H1 (cell line): ENCODE measurements at regions not wholly inside any gene's neighbourhood (a gene's known extent, or its start where the extent isn't known, plus 50 kb on each side); places are given as distances from the start of the nearest gene placed in this dataset.

Experiments
- CTCF ChIA-PET: fragments of 300-600 bp; sonication (Branson Sonifier 250); formaldehyde crosslinking; loops from one replicate; lab custom pipeline; 2021; ENCODE audit not compliant: partially characterized antibody; lab: Charles Lee
- POLR2A ChIA-PET: fragments of 300-600 bp; sonication (Branson Sonifier 250); formaldehyde crosslinking; loops from one replicate; lab custom pipeline; 2021; ENCODE audit warnings: inconsistent platforms; ENCODE audit not compliant: partially characterized antibody; lab: Charles Lee
- DNase-seq, 2 experiments: peaks; one replicate each; pipeline versions ENCODE4 v3.0.0 to v3.0.0-alpha.2; 2010 to 2022; ENCODE audit warnings: low spot score in 2 of 2, low read depth in 1 of 2, mixed read lengths in 1 of 2
- FAIRE-seq: peaks from 2 replicates; lab custom pipeline; 2011; peaks lifted over from hg19 to GRCh38; lab: Jason Lieb, UNC
- H2AFZ ChIP-seq: 2 replicates; pipeline ENCODE4 v1.8.1; 2012; ENCODE audit warnings: low read length, inconsistent platforms
- H2AK5ac ChIP-seq: 2 replicates; pipeline ENCODE4 v1.6.1; 2013; ENCODE audit warnings: low read depth, low read length
- H2BK120ac ChIP-seq: replicated peaks from 2 replicates; pipeline ENCODE3; 2013; ENCODE audit warnings: low read depth, low read length, inconsistent platforms
- H2BK12ac ChIP-seq: 2 replicates; pipeline ENCODE4 v1.6.1; 2013; ENCODE audit warnings: low read depth, low read length
- H2BK15ac ChIP-seq: 2 replicates; pipeline ENCODE4 v1.6.1; 2013; ENCODE audit warnings: low read length
- H2BK20ac ChIP-seq: 2 replicates; pipeline ENCODE4 v1.6.1; 2013; ENCODE audit warnings: low read length
- H2BK5ac ChIP-seq: 2 replicates; pipeline ENCODE4 v1.6.1; 2013; ENCODE audit warnings: low read depth, low read length
- H3K14ac ChIP-seq: 2 replicates; pipeline ENCODE4 v1.6.1; 2013; ENCODE audit warnings: inconsistent platforms; ENCODE audit not compliant: insufficient read length
- H3K18ac ChIP-seq: 2 replicates; pipeline ENCODE4 v1.6.1; 2013; ENCODE audit warnings: low read length; ENCODE audit errors: extremely low read depth
- H3K23ac ChIP-seq: 2 replicates; pipeline ENCODE4 v1.6.1; 2013; ENCODE audit warnings: inconsistent platforms; ENCODE audit not compliant: insufficient read length
- H3K23me2 ChIP-seq: 2 replicates; pipeline ENCODE4 v1.6.1; 2013; ENCODE audit warnings: low read depth, low read length
- H3K27ac ChIP-seq: 2 replicates; pipeline ENCODE4 v1.6.1; 2011; ENCODE audit warnings: low read depth, low read length, inconsistent platforms
- H3K27me3 ChIP-seq, 4 experiments: replicated peaks in 1 of 4; 1 replicate in 1 of 4; 2 replicates in 3 of 4; pipeline versions ENCODE4 v1.6.1 to v1.8.1; 2011 to 2013; ENCODE audit warnings: low read length in 3 of 4, mild to moderate bottlenecking in 3 of 4, inconsistent platforms in 2 of 4, mixed read lengths in 2 of 4, moderate library complexity in 1 of 4; ENCODE audit not compliant: control insufficient read depth in 3 of 4, insufficient read depth in 3 of 4; ENCODE audit errors: extremely low read depth in 1 of 4
- H3K36me3 ChIP-seq, 4 experiments: 2 replicates each; pipeline versions ENCODE4 v1.6.1 to v1.8.1; 2011 to 2013; ENCODE audit warnings: mild to moderate bottlenecking in 4 of 4, low read length in 3 of 4, moderate library complexity in 2 of 4, control low read depth in 1 of 4, inconsistent platforms in 1 of 4; ENCODE audit not compliant: insufficient read depth in 4 of 4, control insufficient read depth in 2 of 4
- H3K4ac ChIP-seq: replicated peaks from 2 replicates; pipeline ENCODE3; 2013; ENCODE audit warnings: low read length, low read depth, mixed read lengths, inconsistent platforms; ENCODE audit not compliant: insufficient read length
- H3K4me1 ChIP-seq, 4 experiments: replicated peaks in 1 of 4; 1 replicate in 1 of 4; 2 replicates in 3 of 4; pipeline versions ENCODE4 v1.6.1 to v1.8.1; 2011 to 2013; ENCODE audit warnings: low read length in 3 of 4, inconsistent platforms in 2 of 4, mixed read lengths in 1 of 4; ENCODE audit not compliant: insufficient read depth in 4 of 4, control insufficient read depth in 3 of 4
- H3K4me2 ChIP-seq, 2 experiments: 2 replicates each; pipeline versions ENCODE4 v1.6.1 to v1.8.1; 2011 to 2013; ENCODE audit warnings: low read depth in 2 of 2, low read length in 2 of 2, control low read depth in 1 of 2, inconsistent platforms in 1 of 2, mild to moderate bottlenecking in 1 of 2; ENCODE audit not compliant: insufficient read depth in 1 of 2
- H3K4me3 ChIP-seq, 4 experiments: fragments of 200-600, 300-600 bp in 1 of 4; sonication (generic), shearing (Covaris generic), sonication (Bioruptor Twin) in 1 of 4; 2 replicates each; pipeline versions ENCODE4 v1.5.1 to v1.8.1; 2011 to 2016; ENCODE audit warnings: low read length in 4 of 4, low read depth in 3 of 4, control low read depth in 2 of 4, inconsistent platforms in 2 of 4, mild to moderate bottlenecking in 2 of 4, mixed read lengths in 1 of 4, moderate library complexity in 1 of 4; ENCODE audit not compliant: insufficient read depth in 2 of 4; ENCODE audit errors: extremely low read depth in 1 of 4
- H3K56ac ChIP-seq: replicated peaks from 2 replicates; pipeline ENCODE3; 2013; ENCODE audit warnings: low read depth, mild to moderate bottlenecking, mixed read lengths, low read length, inconsistent platforms; ENCODE audit not compliant: insufficient read length
- H3K79me1 ChIP-seq: 2 replicates; pipeline ENCODE4 v1.6.1; 2013; ENCODE audit warnings: low read depth, low read length, control low read depth
- H3K79me2 ChIP-seq, 2 experiments: 2 replicates each; pipeline versions ENCODE4 v1.6.1 to v1.8.1; 2012 to 2013; ENCODE audit warnings: low read length in 2 of 2, mild to moderate bottlenecking in 2 of 2, inconsistent platforms in 1 of 2; ENCODE audit not compliant: insufficient read depth in 2 of 2, control insufficient read depth in 1 of 2
- H3K9ac ChIP-seq, 4 experiments: replicated peaks in 1 of 4; 1 replicate in 1 of 4; 2 replicates in 3 of 4; pipeline versions ENCODE4 v1.6.1 to v1.8.1; 2011 to 2013; ENCODE audit warnings: low read depth in 3 of 4, low read length in 3 of 4, control low read depth in 2 of 4, mild to moderate bottlenecking in 2 of 4, moderate library complexity in 2 of 4, inconsistent platforms in 1 of 4; ENCODE audit errors: extremely low read depth in 1 of 4
- H3K9me3 ChIP-seq, 2 experiments: 2 replicates each; pipeline versions ENCODE4 v1.6.1 to v1.8.1; 2012 to 2013; ENCODE audit warnings: mild to moderate bottlenecking in 2 of 2, moderate library complexity in 2 of 2, control low read depth in 1 of 2, inconsistent platforms in 1 of 2, low read depth in 1 of 2, low read length in 1 of 2, mixed read lengths in 1 of 2; ENCODE audit not compliant: insufficient read depth in 2 of 2
- H4K20me1 ChIP-seq, 2 experiments: replicated peaks in 1 of 2; 2 replicates each; pipeline versions ENCODE3 to v1.8.1; 2011 to 2013; ENCODE audit warnings: inconsistent platforms in 2 of 2, low read length in 2 of 2, mild to moderate bottlenecking in 1 of 2; ENCODE audit not compliant: insufficient read depth in 2 of 2, control insufficient read depth in 1 of 2
- H4K5ac ChIP-seq: 2 replicates; pipeline ENCODE4 v1.6.1; 2013; ENCODE audit warnings: low read length, low read depth, mixed read lengths, inconsistent platforms; ENCODE audit not compliant: insufficient read length
- H4K8ac ChIP-seq: 2 replicates; pipeline ENCODE4 v1.8.0; 2013; ENCODE audit warnings: mild to moderate bottlenecking, moderate library complexity, low read length, inconsistent platforms; ENCODE audit not compliant: insufficient read depth; ENCODE audit errors: extremely low read depth
- H4K91ac ChIP-seq: replicated peaks from 2 replicates; pipeline ENCODE3; 2013; ENCODE audit warnings: low read length, mixed read lengths, inconsistent platforms; ENCODE audit not compliant: insufficient read length
- ASH2L ChIP-seq: fragments of 200-600, 300-600 bp; sonication (generic); IDR thresholded peaks from one replicate; pipeline ENCODE4 v1.7.1; 2017; ENCODE audit warnings: low read length
- ATF2 ChIP-seq: IDR thresholded peaks from 2 replicates; pipeline ENCODE4 v1.6.1; 2012; ENCODE audit warnings: low read length, inconsistent platforms
- E2F6 ChIP-seq: IDR thresholded peaks from 2 replicates; pipeline ENCODE4 v1.6.1; 2012; ENCODE audit warnings: inconsistent platforms
- HDAC2 ChIP-seq, 2 experiments: fragments of 300-600 bp in 1 of 2; sonication (generic) in 1 of 2; IDR thresholded peaks; 2 replicates each; pipeline ENCODE4 v1.6.1; 2011 to 2012; ENCODE audit warnings: low read depth in 2 of 2, low read length in 2 of 2, mild to moderate bottlenecking in 2 of 2, moderate library complexity in 2 of 2, borderline replicate concordance in 1 of 2, inconsistent platforms in 1 of 2
- MAX ChIP-seq: IDR thresholded peaks from 2 replicates; pipeline ENCODE4 v1.6.1; 2012; ENCODE audit warnings: inconsistent platforms
- POLR2A ChIP-seq, 2 experiments: IDR thresholded peaks; 1 replicate in 1 of 2; 2 replicates in 1 of 2; pipeline ENCODE4 v1.6.1; 2011; ENCODE audit warnings: low read depth in 2 of 2, low read length in 2 of 2, mild to moderate bottlenecking in 2 of 2; ENCODE audit errors: control extremely low read depth in 1 of 2
- POLR2AphosphoS5 ChIP-seq: IDR thresholded peaks from 2 replicates; pipeline ENCODE4 v1.6.1; 2011; ENCODE audit warnings: low read depth, low read length
- POU5F1 ChIP-seq: IDR thresholded peaks from 2 replicates; pipeline ENCODE4 v1.6.1; 2011; ENCODE audit warnings: low read depth, mild to moderate bottlenecking, low read length, moderate library complexity
- RXRA ChIP-seq: IDR thresholded peaks from 2 replicates; pipeline ENCODE4 v1.6.1; 2011; ENCODE audit warnings: low read depth, mild to moderate bottlenecking, low read length, moderate library complexity; ENCODE audit not compliant: insufficient read depth
- SIRT6 ChIP-seq: IDR thresholded peaks from one replicate; pipeline ENCODE4 v1.7.1; 2012; ENCODE audit warnings: low read length, inconsistent platforms
- SP1 ChIP-seq: IDR thresholded peaks from 2 replicates; pipeline ENCODE4 v1.6.1; 2011; ENCODE audit warnings: low read depth, low read length
- TAF1 ChIP-seq: IDR thresholded peaks from 2 replicates; pipeline ENCODE4 v1.6.1; 2011; ENCODE audit warnings: mild to moderate bottlenecking, low read depth, low read length
- TEAD4 ChIP-seq: IDR thresholded peaks from 2 replicates; pipeline ENCODE4 v1.6.1; 2012; ENCODE audit warnings: low read depth, low read length, inconsistent platforms, mixed read lengths
- YY1 ChIP-seq: IDR thresholded peaks from 2 replicates; pipeline ENCODE4 v1.6.1; 2011; ENCODE audit warnings: low read depth, mild to moderate bottlenecking, low read length
- WGBS, 2 experiments: shearing (Covaris generic) in 1 of 2; methylation state at CpG; one replicate each; pipeline versions ENCODE4 v1.1.6 to v1.1.7; 2013 to 2015; ENCODE audit warnings: low lambda C conversion rate in 2 of 2, mixed read lengths in 2 of 2, inconsistent platforms in 1 of 2, low coverage in 1 of 2, missing lambda C conversion rate in 1 of 2; ENCODE audit not compliant: insufficient replicate concordance in 2 of 2, insufficient coverage in 1 of 2, insufficient read length in 1 of 2; ENCODE audit errors: extremely low coverage in 1 of 2, missing lambda C conversion rate in 1 of 2; 5-methylcytosine and 5-hydroxymethylcytosine counted together

GRCh38 chr6:156423829-156424228 lies 353.3 kb upstream of the ARID1B start:
- CTCF ChIA-PET, result interaction anchor here (1.0 kb wide), 1 partner anchor 26 kb away, joined by 3 read pairs; no protein-coding TSS in a partner anchor
- H2BK12ac ChIP-seq, result no peak overlapping the region
- no peak for FAIRE-seq
- TF ChIP-seq TEAD4, result no peak
- no peak for TF ChIP-seq RXRA
- no peak for TF ChIP-seq POLR2AphosphoS5
- no peak for TF ChIP-seq SP1
- TF ChIP-seq TAF1, result no peak
- TF ChIP-seq POU5F1, result no peak
- no peak for TF ChIP-seq E2F6
- no peak for TF ChIP-seq SIRT6
- no peak for TF ChIP-seq ATF2
- TF ChIP-seq YY1, result no peak
- no peak for TF ChIP-seq POLR2A (IDR thresholded peaks at IDR 0.05; ENCODE audit: control extremely low read depth in 1 of 2, low read depth in 2 of 2, low read length in 2 of 2)
- no peak for TF ChIP-seq MAX
- no peak for TF ChIP-seq HDAC2 (IDR thresholded peaks at IDR 0.05; ENCODE audit: borderline replicate concordance in 1 of 2, low read depth in 2 of 2, low read length in 2 of 2)
- no peak for TF ChIP-seq ASH2L

More at GRCh38 chr6:156423829-156424228, 353.3 kb upstream of the ARID1B start:
- no peak overlapping the region for H2BK15ac ChIP-seq
- WGBS, 2 experiments, result 82% methylated on average over 3 of the region's 3 CpGs; no CpG with 5 or more reads in 1 of the 2 experiments
- H3K9me3 ChIP-seq, result peaks cover 0 to 9% of the 10 kb centered on the region in 2 experiments; a peak in 1 of 4 replicates
- no peak overlapping the region for H3K18ac ChIP-seq
- H3K23ac ChIP-seq, result no peak overlapping the region
- no peak overlapping the region for H3K14ac ChIP-seq
- no peak overlapping the region for H3K27ac ChIP-seq
- no peak overlapping the region for H3K4me2 ChIP-seq
- H3K9ac ChIP-seq, result no peak overlapping the region
- H4K8ac ChIP-seq, result no peak overlapping the region
- no peaks in the 10 kb centered on the region for H3K79me2 ChIP-seq
- no peak overlapping the region for H2AK5ac ChIP-seq
- H3K4me3 ChIP-seq, result no peak overlapping the region
- no peak overlapping the region for H2BK120ac ChIP-seq
- H3K23me2 ChIP-seq, result no peaks in the 10 kb centered on the region; the same call in 1 of the 2 replicates
- no peak overlapping the region for H3K56ac ChIP-seq
- no peak overlapping the region for H2BK5ac ChIP-seq
- no peak overlapping the region for H4K91ac ChIP-seq
- no peaks in the 10 kb centered on the region for H3K79me1 ChIP-seq
- H3K27me3 ChIP-seq, result no peaks in the 10 kb centered on the region
- H4K5ac ChIP-seq, result no peak overlapping the region
- H2BK20ac ChIP-seq, result no peak overlapping the region
- no peak overlapping the region for H3K4ac ChIP-seq
- no peaks in the 10 kb centered on the region for H4K20me1 ChIP-seq
- no peaks in the 10 kb centered on the region for H3K4me1 ChIP-seq
- no peak for DNase-seq
- H2AFZ ChIP-seq, result no peak overlapping the region
- POLR2A ChIA-PET, result no interaction called here
- no peaks in the 10 kb centered on the region; a peak in 1 of 8 replicates for H3K36me3 ChIP-seq
